ENCODE measurements at regions not wholly inside any gene's neighbourhood (a gene's known extent, or its start where the extent isn't known, plus 50 kb on each side); places are given as distances from the start of the nearest gene placed in this dataset.

DNA sequence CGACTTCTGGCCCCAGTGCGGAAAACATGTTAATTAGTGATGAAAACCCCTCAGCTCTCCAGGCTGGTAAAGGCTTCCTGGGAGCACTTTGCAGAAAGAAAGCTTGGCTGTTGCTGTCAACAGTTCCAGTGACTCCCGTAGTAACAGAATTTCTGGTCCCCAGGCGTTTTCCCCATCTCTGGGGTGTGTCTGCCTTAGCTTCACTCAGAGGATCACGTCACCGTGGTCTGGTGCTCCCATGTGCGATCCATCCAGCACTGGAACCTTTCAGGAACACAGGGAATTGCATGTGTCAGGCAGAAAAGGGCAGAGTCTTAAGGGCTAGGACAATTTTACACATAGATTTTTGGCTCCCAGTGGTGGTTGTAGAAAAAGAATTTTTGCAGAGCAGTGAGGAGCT, 470.4 kb upstream of the USP24 start:
- no peak for TF ChIP-seq CTCF (IDR thresholded peaks at IDR 0.05; ENCODE audit: extremely low read depth, missing control alignments)
- no peak for DNase-seq (ENCODE audit: low spot score)

- TF ChIP-seq CTCF (IDR thresholded peaks at IDR 0.05; ENCODE audit: extremely low read depth, missing control alignments): no peak
- DNase-seq (ENCODE audit: low spot score): no peak
Observed at GRCh38 chr1:55684131-55684650, 469.0 kb upstream of the USP24 start.

DNA sequence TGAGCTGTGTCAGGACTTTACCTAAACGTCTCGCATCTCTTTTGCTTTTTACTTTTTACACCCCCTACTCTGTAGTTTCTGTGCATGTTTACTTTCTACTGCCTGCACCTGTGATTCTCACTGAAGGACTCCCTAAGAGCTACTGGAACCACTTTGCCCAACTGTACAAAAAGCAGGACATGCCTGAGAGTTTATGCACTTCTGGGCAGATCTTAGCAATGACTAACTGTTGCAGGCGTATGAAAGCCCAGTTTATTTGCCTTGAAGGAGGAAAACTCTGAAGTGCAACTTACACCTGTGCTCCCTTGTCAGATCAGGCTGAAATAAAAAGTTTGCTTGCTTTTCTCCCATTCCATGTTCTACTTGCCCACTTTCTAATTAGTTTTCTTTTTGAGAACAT, 467.0 kb upstream of the USP24 start:
- no peak for TF ChIP-seq CTCF (IDR thresholded peaks at IDR 0.05; ENCODE audit: extremely low read depth, missing control alignments)
- DNase-seq (ENCODE audit: low spot score): no peak

- no peak for DNase-seq (ENCODE audit: low spot score)
- no peak for TF ChIP-seq CTCF (IDR thresholded peaks at IDR 0.05; ENCODE audit: extremely low read depth, missing control alignments)
Observed at GRCh38 chr1:55679971-55680370, 464.8 kb upstream of the USP24 start.

- no peak for TF ChIP-seq CTCF (IDR thresholded peaks at IDR 0.05; ENCODE audit: extremely low read depth, missing control alignments)
- DNase-seq (ENCODE audit: low spot score): no peak
Observed at GRCh38 chr1:55673416-55673815, 458.3 kb upstream of the USP24 start.

DNA sequence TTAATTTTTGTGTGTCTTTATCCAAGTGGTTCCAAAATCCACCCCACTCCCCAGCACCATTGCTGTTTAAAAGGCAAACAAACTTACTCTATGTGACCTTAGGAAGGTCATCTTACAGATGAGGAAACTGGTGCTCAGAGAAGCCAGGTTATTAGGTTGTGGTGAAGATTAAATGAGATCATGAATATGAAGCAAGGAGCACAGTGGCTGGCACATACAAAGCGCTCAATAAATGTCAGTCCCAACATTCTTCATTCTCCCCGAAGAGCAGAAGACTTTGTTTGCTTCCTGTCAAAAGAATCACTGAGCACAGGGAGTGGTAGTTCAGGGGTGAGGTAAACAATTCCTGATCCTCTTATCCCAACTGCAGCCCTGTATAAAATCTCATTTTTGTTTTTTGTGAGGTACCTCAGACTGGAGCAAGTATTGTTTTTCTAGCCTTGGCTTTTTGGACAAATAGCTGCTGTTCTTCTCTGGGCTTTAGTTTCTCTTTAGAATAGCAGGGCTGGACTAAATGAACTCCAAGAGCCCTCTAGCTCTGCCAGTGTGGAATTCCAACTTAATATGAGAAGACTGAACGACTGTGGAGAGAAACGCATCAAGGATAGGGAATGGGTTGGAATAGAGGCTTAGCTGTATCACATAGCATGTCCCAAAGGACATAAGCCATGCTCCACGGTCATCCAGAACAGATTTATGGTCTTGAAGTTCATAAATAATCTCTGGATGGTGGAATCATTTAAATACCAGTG, 455.3 kb upstream of the USP24 start:
- DNase-seq (ENCODE audit: low spot score): no peak
- no peak for TF ChIP-seq CTCF (IDR thresholded peaks at IDR 0.05; ENCODE audit: extremely low read depth, missing control alignments)

DNA sequence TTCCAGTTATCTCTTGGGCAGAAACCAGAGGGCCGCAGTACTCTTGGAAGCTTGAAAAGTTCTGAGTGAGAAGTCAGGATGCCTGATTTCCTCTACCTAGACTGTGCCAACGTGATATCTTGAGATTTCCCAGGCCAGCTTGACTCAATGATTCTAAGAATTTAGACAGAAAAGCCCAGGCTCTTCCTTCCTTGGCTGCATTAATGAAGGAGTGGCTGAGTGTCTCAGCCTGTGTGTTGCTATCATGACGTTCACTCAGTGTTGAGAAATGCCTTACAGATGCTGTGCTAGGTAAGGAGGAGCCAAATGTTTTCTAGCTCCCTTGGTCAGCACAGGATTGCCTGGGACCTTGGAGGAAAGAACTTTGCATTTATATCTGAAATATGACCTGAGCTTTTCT, 454.1 kb upstream of the USP24 start:
- TF ChIP-seq CTCF (IDR thresholded peaks at IDR 0.05; ENCODE audit: extremely low read depth, missing control alignments): no peak
- DNase-seq (ENCODE audit: low spot score): no peak

Data from GM20000 (cell line).